Astrocyte (in vitro differentiated cells and primary cell): ENCODE measurements at regions not wholly inside any gene's neighbourhood (a gene's known extent, or its start where the extent isn't known, plus 50 kb on each side); places are given as distances from the start of the nearest gene placed in this dataset.

Experiments used
- CTCF ChIP-seq: IDR thresholded peaks from 2 replicates; pipeline ENCODE4 v1.5.1; 2011; ENCODE audit warnings: low read depth, mild to moderate bottlenecking, inconsistent platforms, low read length, moderate library complexity; ENCODE audit not compliant: insufficient read depth
- EZH2 ChIP-seq: IDR thresholded peaks from 2 replicates; pipeline ENCODE4 v1.6.1; 2012; ENCODE audit warnings: mild to moderate bottlenecking, low read length, inconsistent platforms; ENCODE audit not compliant: insufficient read depth

- no peak for TF ChIP-seq CTCF
- TF ChIP-seq EZH2, result no peak
Observed at GRCh38 chr1:229217716-229218115, 53.2 kb upstream of the RAB4A start.
